GM18505 (cell line): ENCODE measurements at regions not wholly inside any gene's neighbourhood (a gene's known extent, or its start where the extent isn't known, plus 50 kb on each side); places are given as distances from the start of the nearest gene placed in this dataset.
A peak's percentile ranks its signal among the peaks of the same experiment; 100 is the strongest.

Experiments used
- ATAC-seq: cut with Tn5 transposase; IDR thresholded peaks from one replicate; pipeline ENCODE4 v1.9.1; 2021; ENCODE audit not compliant: unreplicated experiment
- POLR2A ChIP-seq: IDR thresholded peaks from 4 replicates; pipeline ENCODE4 v1.6.1; 2011; ENCODE audit warnings: borderline replicate concordance; ENCODE audit not compliant: insufficient read depth, insufficient read length; ENCODE audit errors: extremely low read depth

GRCh38 chr2:14401873-14402272, 230.6 kb upstream of the LRATD1 start:
- TF ChIP-seq POLR2A = no peak
- no peak for ATAC-seq

- no peak for TF ChIP-seq POLR2A
Measured at GRCh38 chr2:14408695-14409094, 223.8 kb upstream of the LRATD1 start.

GRCh38 chr2:14417551-14417950, 215.0 kb upstream of the LRATD1 start:
- ATAC-seq = no peak
- no peak for TF ChIP-seq POLR2A

More at GRCh38 chr2:14408695-14409094, 223.8 kb upstream of the LRATD1 start:
- ATAC-seq = no peak

- TF ChIP-seq POLR2A = no peak
- no peak for ATAC-seq
Measured at GRCh38 chr2:14418115-14418514, 214.4 kb upstream of the LRATD1 start.

GRCh38 chr2:14420851-14421250, 211.7 kb upstream of the LRATD1 start:
- no peak for TF ChIP-seq POLR2A
- ATAC-seq = no peak

- no peak for ATAC-seq
- TF ChIP-seq POLR2A = no peak
Measured at GRCh38 chr2:14422426-14422825, 210.1 kb upstream of the LRATD1 start.

GRCh38 chr2:14423145-14423906, 209.2 kb upstream of the LRATD1 start:
- no peak for ATAC-seq
- no peak for TF ChIP-seq POLR2A

GRCh38 chr2:14424478-14425390, 207.8 kb upstream of the LRATD1 start:
- ATAC-seq = peak; percentile 60
- TF ChIP-seq POLR2A = no peak

GRCh38 chr2:14425869-14426268, 206.6 kb upstream of the LRATD1 start:
- ATAC-seq = no peak
- TF ChIP-seq POLR2A = no peak

- no peak for TF ChIP-seq POLR2A
- ATAC-seq = no peak
Measured at GRCh38 chr2:14428056-14428455, 204.5 kb upstream of the LRATD1 start.

- ATAC-seq = no peak
- no peak for TF ChIP-seq POLR2A
Measured at GRCh38 chr2:14433946-14434495, 198.5 kb upstream of the LRATD1 start.

- TF ChIP-seq POLR2A = no peak
- no peak for ATAC-seq
Measured at GRCh38 chr2:14445670-14446069, 186.8 kb upstream of the LRATD1 start.

GRCh38 chr2:14448340-14448739, 184.2 kb upstream of the LRATD1 start:
- no peak for TF ChIP-seq POLR2A
- no peak for ATAC-seq
